ENCODE measurements at regions not wholly inside any gene's neighbourhood (a gene's known extent, or its start where the extent isn't known, plus 50 kb on each side); places are given as distances from the start of the nearest gene placed in this dataset.

DNA sequence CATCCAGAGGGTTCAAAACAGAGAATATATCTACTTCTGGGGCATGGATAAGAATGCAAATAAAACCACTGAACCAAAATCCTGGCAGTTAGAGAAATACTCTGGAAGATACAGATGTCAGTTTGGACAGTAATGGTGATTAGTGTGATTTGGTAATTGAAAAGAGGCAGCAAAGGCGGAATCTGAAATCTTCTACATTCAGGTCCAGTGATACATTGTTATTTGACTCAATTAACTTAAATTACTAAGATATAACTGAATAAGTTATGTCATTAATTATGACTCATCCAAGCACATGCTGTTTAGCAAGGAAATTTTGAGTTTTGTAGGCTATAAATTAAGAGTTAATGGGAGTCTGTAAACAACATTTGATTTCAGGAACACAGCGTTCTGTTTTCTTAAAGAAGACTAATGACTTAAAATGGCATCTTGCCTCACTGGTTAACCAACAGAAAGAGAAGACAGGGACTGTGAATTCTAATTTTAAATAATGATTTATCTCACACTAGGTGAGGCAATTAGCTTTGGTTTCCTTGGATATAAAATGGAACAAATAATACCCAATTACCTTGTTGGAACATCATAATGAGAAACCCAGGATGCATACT is 937.1 kb downstream of the PDHA2 start:
- no peak for TF ChIP-seq CTCF (IDR thresholded peaks at IDR 0.05; ENCODE audit: insufficient read depth, low read length)
- no peak for DNase-seq (ENCODE audit: low read depth)
- H3K4me3 ChIP-seq (ENCODE audit: low read depth, low read length), result no peak overlapping the region

GRCh38 chr4:96784336-96784735 is 944.4 kb downstream of the PDHA2 start:
- H3K4me3 ChIP-seq (ENCODE audit: low read depth, low read length), result no peak overlapping the region
- DNase-seq (ENCODE audit: low read depth), result no peak
- no peak for TF ChIP-seq CTCF (IDR thresholded peaks at IDR 0.05; ENCODE audit: insufficient read depth, low read length)

GRCh38 chr4:96786306-96786705 is 946.4 kb downstream of the PDHA2 start:
- H3K4me3 ChIP-seq (ENCODE audit: low read depth, low read length), result no peak overlapping the region
- TF ChIP-seq CTCF (IDR thresholded peaks at IDR 0.05; ENCODE audit: insufficient read depth, low read length), result no peak
- DNase-seq (ENCODE audit: low read depth), result no peak

DNA sequence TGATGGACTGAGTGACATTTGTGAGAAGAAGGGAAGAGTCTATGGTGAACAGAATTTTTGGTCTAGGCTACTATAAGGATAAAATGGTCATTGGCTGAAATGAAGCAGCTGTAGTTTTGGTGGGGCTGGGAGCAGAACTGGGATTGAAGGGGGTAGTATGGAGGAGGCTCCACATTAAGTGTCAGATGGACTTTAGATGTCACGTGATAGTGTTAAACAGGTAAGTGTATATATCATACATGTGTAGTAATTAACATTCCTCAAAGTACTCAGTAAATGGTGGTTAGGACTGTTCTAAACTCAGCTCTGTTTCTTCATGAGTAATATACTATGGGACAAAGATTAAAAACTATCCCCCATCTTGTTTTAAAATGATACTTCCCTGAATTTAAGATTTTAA is 947.9 kb downstream of the PDHA2 start:
- no peak overlapping the region for H3K4me3 ChIP-seq (ENCODE audit: low read depth, low read length)
- no peak for DNase-seq (ENCODE audit: low read depth)
- no peak for TF ChIP-seq CTCF (IDR thresholded peaks at IDR 0.05; ENCODE audit: insufficient read depth, low read length)

- no peak for TF ChIP-seq CTCF (IDR thresholded peaks at IDR 0.05; ENCODE audit: insufficient read depth, low read length)
- no peak overlapping the region for H3K4me3 ChIP-seq (ENCODE audit: low read depth, low read length)
- no peak for DNase-seq (ENCODE audit: low read depth)
These were observed 969.7 kb downstream of the PDHA2 start for GRCh38 chr4:96809563-96809962.

GRCh38 chr4:96827086-96827485 is 987.2 kb downstream of the PDHA2 start:
- no peak overlapping the region for H3K4me3 ChIP-seq (ENCODE audit: low read depth, low read length)
- no peak for DNase-seq (ENCODE audit: low read depth)
- no peak for TF ChIP-seq CTCF (IDR thresholded peaks at IDR 0.05; ENCODE audit: insufficient read depth, low read length)

DNA sequence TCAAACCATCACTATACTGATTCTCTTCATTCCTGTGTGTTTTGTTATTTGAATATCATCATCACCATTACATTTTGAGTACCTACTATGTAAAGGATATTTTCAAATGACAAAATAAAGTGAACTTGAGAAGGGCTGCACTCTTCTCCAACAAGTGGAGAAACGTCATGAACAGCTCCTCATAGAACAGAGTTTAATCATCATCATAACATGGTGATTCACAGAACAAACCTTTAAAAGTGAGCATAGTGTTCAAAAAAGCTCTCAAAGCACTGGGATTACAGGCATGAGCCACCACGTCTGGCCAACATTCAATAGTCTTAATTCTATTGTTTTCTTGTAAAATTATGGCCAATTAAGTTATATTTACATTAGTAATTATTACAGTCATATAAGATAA is 993.9 kb downstream of the PDHA2 start:
- no peak overlapping the region for H3K4me3 ChIP-seq (ENCODE audit: low read depth, low read length)
- no peak for DNase-seq (ENCODE audit: low read depth)
- no peak for TF ChIP-seq CTCF (IDR thresholded peaks at IDR 0.05; ENCODE audit: insufficient read depth, low read length)

Data from fibroblast of the aortic adventitia (primary cell).